GM11168 (cell line): ENCODE measurements at regions not wholly inside any gene's neighbourhood (a gene's known extent, or its start where the extent isn't known, plus 50 kb on each side); places are given as distances from the start of the nearest gene placed in this dataset.

Experiments used
- in situ Hi-C: fragments of 300-500 bp; cut with MboI; formaldehyde crosslinking; loops from one replicate; pipeline ENCODE4 v1.12.0; 2022; ENCODE audit warnings: low sequenced_read_pairs; ENCODE audit not compliant: unreplicated experiment

DNA sequence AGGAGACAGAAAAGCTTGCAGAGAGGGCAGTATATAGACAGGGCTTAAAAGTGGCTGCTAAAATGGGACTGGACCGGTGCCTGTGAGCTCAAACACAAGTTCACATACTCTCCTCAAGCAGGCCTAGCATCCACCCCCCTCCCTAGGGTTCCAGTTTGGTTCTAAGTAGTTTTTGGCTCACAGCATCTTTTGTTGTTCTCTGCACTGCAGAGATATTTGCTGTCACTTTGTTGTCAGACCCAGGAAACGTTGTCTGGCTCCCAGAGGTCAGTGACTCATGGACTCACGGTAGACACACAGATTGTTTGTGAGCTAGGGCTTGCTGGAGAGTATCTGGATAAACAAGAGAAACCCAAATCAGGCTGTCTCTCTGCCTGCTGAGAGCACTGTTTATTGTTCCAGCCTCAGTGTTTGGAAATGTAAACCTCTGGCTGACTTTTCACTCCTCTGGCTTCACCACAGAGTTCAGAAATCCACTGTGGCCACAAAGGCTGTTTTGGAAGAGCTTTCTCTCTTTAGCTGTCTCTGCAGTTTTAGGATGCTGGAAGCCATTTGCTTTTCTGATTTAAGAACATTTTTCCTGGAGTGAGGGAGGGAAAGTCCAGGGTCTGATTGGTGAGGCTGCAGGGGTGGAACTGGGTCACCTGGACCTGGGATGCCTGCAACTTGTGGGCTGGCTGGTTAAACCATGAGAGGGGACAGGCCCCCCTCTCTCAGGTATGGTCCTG lies 303.7 kb upstream of the PLET1 start:
- in situ Hi-C loops = loop anchor here (25.0 kb wide), 1 partner anchor 352 kb away; no protein-coding TSS in a partner anchor

DNA sequence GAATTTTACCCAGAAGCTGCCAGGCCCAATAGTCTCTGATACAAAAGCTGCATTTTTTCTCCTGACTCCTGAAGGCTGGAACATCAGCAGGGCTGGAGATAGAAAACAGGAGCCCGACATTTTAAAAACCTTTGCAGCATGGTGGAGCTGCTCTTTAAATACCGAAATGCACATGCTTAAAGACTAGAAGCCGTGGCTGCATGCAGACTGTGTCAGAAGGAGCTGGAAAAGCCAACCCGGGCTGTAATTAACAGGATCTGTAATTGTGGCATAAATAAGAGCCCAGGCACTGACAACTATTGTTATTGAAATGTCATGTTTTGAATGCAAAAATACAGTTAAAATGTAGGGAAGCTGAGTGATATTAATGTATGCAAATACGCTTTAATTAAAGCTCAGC lies 304.9 kb upstream of the PLET1 start:
- in situ Hi-C loops = loop anchor here (25.0 kb wide), 1 partner anchor 353 kb away; no protein-coding TSS in a partner anchor

DNA sequence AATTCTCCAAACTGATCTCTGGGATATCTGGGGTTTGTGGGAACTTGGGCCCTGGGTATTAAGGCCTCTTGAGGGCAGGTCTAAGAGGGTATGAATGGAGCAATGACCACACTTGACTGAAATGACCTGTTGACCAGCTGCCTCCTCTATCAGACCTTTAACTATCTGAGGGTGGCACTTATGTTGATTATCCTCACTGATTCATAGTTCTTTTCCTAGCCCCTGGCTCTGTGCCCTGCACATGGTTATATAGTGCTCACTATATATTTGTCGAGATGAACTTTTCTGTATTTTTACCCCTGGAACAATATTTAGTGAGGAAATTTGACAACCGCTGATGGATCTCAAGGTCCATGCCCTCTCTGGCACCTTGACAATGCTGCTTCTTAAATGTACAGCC lies 305.5 kb upstream of the PLET1 start:
- in situ Hi-C loops = loop anchor here (25.0 kb wide), 1 partner anchor 354 kb away; no protein-coding TSS in a partner anchor

DNA sequence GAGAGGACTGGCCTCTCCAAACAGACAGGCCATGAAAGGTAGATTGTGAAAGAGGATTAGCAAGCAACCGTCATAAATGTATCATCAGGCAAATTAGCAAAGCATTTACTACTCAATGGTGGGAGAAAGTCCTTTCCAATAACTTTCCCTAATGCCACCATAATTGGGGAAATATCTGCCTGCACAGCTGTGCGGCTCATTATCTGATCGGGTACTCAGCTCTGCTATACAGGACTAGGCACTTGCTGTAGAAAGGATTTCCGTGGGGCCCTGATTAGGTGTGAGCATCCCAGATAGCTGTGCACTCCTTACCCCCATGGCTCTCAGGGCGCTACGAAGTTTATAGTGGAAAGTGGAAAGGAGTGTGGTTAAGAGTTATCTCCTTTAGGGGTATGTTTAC lies 309.7 kb upstream of the PLET1 start:
- in situ Hi-C loops = loop anchor here (10.0 to 25.0 kb wide), 2 partner anchors 266 to 358 kb away; no protein-coding TSS in a partner anchor

DNA sequence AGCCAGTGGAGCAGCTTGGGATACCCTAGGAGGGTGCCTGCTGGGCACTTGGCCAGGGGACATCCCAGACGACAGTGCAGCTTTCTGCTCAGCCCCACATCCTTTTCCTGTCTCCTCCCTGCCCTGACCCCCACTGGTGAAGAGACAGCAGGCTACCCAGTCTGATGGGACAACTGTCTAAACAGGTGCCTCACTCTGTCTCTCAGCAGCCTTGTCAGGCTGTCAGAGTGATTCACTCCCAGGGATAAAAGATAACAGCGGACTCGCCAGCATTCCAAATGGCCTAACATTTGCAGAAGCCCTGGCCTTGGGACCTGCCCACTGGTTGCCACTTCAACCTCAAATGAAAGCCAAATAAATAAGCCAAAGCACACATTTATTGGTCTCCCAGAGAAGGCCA lies 318.6 kb upstream of the PLET1 start:
- in situ Hi-C loops = loop anchor here (10.0 to 25.0 kb wide), 3 partner anchors 208 to 958 kb away; no protein-coding TSS in a partner anchor

DNA sequence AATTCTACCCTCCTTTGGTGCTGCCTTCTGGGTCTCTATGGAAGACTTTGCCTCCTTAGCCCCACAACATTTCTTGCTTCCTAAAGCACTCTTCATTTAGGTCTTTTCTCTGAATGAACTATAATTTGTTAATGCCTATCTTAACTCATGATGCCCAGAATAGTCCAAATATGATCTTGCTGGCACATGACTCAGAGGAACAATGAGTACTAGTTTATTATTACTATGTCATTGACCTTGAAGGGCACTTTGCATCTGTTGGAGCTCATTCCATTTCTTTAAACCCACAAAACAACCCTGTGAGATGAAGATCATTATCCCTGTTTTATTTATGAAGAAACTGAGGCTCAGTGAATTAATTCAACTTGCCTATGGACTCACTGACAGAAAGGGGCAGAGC lies 320.2 kb upstream of the PLET1 start:
- in situ Hi-C loops = loop anchor here (10.0 to 25.0 kb wide), 3 partner anchors 206 to 956 kb away; no protein-coding TSS in a partner anchor

DNA sequence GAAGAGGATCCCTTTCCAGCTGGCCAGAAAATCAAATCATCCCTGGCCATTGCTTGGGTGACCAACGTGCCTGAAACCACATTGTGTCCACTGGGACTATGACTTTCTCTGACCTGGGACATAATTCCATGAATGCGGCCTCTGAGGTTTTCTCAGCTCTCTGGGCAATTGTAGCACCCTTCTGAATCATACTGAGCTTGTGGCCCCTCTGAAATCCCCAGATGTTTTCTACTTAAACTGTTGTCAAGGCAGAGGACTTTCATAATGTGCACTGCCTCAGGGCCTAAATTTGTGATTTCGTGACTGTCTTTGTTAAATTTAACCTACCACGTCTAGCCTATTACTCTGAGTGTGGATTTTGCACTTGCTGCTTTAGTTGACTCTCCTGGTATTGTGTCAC lies 321.1 kb upstream of the PLET1 start:
- in situ Hi-C loops = loop anchor here (10.0 to 25.0 kb wide), 3 partner anchors 206 to 956 kb away; no protein-coding TSS in a partner anchor

DNA sequence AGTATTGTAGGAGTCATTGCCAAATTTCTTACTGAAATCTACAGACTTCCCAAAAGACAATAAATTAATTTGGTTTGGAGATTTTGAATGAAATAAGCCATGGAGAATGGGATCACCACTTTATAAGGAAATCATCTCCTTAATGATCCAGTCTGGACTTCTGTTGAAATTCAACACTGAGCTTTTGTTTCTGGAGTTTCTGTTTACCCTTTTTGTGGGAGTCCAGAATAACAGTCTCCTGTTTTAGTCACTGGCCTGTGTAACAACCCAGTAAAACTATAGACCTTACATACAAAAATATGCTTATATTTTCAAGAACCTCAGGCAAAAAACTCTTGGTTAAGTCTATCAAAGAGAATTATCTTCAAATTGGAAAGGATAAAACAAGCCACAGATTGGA lies 321.7 kb upstream of the PLET1 start:
- in situ Hi-C loops = loop anchor here (10.0 to 25.0 kb wide), 3 partner anchors 205 to 955 kb away; no protein-coding TSS in a partner anchor

DNA sequence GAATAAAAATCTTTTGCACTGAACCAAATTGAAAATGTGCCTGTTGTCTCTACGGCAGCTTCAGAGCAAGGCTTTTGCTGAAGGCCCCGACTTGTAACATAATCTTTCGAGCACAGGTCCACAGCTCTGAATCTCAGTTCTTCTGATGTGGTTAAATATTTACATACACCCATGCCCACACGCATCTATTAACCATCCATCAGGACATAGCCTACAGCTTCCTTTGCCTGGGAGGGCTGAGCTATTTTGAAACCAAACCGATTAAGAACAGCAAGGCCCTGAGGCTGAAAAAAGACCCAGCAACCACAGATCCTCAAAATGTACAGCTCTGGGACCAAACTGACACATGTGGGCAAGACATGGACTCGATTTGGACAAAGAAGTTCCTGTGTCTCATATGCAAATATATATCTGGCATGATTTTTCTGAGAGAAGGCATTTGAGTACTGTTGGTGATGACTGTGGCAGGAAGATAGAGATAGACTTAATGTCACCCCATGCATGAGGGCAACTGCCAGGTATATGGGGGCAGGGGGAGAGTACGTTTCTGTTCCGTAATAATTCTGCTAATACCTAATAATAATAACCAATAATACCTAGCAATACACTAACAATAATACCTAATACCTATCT lies 322.7 kb upstream of the PLET1 start:
- in situ Hi-C loops = loop anchor here (10.0 to 25.0 kb wide), 3 partner anchors 204 to 954 kb away; no protein-coding TSS in a partner anchor

DNA sequence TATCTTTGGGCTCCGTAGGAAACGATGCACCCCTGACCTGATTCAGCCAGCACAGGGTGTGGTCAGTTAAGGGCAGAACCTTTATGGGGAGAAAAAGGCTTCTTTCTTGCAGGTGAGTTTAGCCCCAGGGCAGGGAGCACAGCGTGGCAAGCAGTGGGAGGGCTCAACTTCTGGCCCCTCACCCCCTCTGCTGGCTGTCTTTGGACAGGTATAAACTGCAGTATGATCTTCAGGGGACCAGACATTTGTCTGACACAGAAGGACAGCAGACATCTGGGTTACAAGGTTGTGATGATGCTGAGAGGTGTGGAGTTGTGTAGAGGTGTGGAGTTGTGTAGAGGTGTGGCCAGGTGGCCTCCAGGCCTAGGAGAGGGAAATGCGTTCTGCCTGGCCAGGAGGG lies 324.0 kb upstream of the PLET1 start:
- in situ Hi-C loops = loop anchor here (10.0 to 25.0 kb wide), 3 partner anchors 203 to 953 kb away; no protein-coding TSS in a partner anchor

DNA sequence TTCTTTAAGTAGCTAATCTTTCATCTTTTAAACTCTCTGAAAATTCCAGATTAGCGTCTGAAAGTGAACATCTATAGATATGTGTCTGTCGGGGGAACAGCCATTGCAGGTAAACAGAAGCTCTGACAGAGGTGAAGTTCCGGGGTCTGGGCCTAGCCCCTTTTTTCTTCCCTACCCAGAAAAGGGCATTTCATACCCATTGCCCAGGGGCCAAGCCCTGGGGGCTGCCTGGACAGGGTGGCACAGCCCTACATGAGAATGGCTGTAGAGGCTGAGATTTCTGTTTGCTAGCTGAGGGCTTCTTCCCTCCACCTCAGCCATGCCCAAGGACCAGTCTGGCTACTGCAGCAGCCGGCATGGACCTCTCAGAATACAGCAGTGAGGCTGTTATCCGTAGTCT lies 327.0 kb upstream of the PLET1 start:
- in situ Hi-C loops = loop anchor here (10.0 to 25.0 kb wide), 3 partner anchors 200 to 950 kb away; no protein-coding TSS in a partner anchor

DNA sequence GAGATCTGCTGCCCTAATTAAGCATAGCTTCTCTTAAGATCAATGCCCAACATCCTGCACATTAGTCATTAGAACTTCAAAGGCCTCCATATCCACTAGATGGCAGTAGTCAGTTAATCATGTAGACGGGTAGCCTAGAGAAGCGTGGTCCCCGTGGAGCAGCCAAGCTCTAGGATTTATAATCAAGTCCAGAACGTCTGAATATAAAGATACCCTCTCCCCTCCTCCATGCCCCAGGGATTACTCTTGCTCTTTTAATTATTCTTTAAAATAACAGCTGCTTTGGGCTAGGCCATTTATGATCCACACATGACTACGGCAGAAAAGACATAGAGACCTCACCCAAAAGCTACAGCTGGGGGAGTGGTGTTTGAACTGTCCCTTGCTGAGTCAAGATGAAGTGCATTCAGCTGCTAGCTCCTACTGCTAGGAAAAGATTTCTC lies 327.6 kb upstream of the PLET1 start:
- in situ Hi-C loops = loop anchor here (10.0 to 25.0 kb wide), 3 partner anchors 199 to 949 kb away; no protein-coding TSS in a partner anchor

DNA sequence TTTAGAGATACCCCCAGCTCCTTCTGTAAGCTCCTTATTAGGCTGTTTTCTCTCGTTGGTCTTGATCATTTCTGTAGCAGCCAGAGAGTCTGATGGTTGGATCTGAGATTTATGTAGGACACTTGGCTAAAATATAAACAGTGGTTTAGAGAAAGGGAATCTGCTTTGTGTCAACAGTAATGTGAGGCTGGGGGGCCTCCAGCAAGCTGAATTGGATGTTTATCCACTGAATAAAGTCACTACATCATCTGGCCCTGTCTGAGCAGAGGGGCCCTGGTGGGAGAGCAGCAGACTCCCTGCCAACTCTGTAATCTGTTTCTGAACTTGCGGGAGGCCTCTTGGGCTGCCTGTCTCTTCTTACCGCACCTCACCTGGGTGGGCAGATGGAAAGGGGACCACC lies 328.5 kb upstream of the PLET1 start:
- in situ Hi-C loops = loop anchor here (10.0 to 25.0 kb wide), 3 partner anchors 198 to 948 kb away; no protein-coding TSS in a partner anchor

DNA sequence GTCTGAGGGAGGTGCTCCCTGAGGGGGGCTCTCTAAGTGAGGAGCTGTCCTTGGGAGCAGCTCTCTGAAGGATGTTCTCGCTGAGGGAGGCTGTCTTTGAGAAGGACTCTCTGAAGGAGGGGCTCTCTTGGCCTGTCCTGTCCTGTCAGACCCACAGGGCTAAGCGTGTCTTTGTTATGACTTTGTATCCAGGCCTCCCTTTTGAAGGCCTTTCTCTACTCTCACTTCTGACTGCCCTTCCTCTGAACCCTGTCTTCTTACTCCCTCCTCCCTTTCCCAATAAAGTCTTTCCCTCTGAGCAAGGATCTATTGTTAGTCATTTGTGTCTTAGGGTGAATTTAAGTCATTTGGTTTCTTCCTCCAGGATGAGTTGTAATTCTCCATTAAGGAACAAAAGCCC lies 330.1 kb upstream of the PLET1 start:
- in situ Hi-C loops = loop anchor here (25.0 kb wide), 2 partner anchors 197 to 947 kb away; no protein-coding TSS in a partner anchor

DNA sequence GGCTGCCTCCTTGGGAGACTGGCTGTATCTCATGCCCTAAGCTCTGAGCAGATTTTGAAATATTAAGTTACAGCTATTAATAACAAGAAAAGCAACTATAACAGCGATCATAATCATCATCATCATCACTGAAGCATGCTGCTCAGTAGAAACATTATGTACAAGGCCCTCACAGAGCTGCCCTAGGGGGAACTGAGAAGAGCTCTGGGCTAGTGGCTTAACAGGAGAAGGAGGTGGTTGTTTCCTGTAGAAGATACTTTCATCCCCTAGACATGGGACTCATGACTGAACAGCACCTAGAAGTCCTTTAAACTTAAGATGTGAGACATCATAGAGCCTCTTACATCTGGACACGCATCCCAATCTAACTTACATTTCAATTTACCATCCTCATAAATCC lies 332.8 kb upstream of the PLET1 start:
- in situ Hi-C loops = loop anchor here (25.0 kb wide), 2 partner anchors 194 to 944 kb away; no protein-coding TSS in a partner anchor

DNA sequence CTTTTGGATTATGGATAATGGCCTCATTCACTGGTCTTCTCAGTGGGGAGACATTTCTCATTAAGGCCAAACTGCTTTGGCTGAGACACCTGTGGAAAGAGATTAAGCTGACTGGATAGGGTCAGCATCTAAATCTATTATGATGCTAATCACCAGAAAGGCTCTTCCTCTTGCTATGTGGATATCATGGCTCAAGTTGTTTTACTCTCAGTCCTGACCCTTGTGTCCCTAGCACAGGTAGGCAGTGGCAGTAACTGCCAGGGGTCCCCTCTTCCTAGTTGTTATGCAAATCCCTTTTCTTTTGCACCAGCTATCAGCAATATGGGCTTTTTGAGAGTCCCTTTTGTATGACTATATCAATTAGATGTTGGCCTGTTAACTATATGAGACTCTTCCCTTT lies 335.7 kb upstream of the PLET1 start:
- in situ Hi-C loops = loop anchor here (25.0 kb wide), 2 partner anchors 191 to 941 kb away; no protein-coding TSS in a partner anchor

DNA sequence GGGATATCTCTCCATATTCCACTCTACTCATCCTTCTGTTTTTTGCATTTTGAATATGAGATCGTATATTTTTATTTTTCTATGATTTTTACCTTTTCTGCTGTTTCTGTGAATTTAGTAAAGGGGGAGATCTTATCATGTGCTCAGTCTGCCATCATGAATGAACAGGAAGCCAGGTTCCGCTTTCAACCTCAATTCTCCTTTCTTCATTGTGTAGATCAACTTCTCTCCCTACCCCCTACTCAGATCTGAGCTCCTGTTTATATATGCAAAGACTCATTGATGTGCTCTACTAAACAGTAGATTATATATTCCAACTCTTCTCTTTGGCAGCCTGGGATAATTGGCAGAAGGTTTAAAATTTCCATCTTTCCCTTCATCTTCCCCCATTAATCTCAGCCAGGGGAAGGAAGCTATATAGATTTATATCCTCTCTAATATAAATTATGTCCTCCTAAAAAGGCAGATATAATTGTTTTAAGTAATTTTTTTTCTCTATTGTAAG lies 336.7 kb upstream of the PLET1 start:
- in situ Hi-C loops = loop anchor here (25.0 kb wide), 2 partner anchors 190 to 940 kb away; no protein-coding TSS in a partner anchor

DNA sequence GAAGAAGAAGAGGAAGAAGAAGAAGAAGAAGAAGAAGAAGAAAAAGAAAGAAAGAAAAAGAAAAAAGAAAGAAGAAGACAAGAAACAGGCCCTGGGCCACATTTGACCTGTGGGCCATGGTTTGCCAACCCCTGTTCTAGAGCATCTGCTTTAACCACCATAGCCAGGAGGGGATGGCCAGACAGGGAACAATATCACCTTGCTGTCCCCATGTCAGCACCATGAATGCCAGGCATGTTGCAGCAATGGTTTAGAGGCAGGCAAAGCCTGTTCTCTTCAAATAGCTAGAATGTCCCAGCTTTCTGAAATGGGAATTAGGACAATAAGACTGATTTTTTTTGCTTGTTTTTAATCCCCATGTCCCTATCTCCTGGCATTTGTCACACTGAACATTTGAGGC lies 338.6 kb upstream of the PLET1 start:
- in situ Hi-C loops = loop anchor here (25.0 kb wide), 2 partner anchors 188 to 938 kb away; no protein-coding TSS in a partner anchor

DNA sequence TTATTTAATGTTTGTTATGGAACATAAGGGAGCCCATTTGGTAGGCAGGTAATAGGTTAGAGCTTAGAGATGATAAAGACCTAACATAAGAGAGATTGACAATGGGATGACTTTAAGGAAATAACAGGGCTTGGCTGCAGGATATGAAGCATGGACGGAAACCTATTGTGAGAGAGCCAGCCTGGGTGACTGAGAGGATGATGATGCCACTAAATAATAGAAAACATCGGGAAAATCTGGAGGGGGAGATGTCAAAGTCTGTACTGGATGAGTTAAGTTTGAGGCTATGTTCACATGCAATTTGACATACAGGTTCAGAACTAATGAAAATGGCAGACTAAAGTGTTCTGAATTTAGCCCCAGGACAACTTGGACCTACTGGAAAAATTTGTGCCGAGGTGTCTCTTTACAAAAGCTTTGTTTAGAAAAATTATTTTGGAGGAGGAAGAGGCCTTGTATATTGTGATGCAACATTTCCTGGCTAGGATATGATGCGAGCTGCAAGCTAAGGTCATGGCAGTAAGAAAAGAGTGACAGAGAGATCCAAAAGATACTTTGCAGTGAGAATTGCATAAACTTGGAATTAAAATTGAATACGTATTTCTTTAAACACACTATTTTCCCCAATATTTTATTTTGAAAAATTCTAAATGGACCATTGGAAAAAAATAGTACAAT lies 339.3 kb upstream of the PLET1 start:
- in situ Hi-C loops = loop anchor here (25.0 kb wide), 2 partner anchors 187 to 937 kb away; no protein-coding TSS in a partner anchor
